SK-N-SH treated with all-trans-retinoic acid at 6 μM for 48 hours (cell line): ENCODE measurements at regions not wholly inside any gene's neighbourhood (a gene's known extent, or its start where the extent isn't known, plus 50 kb on each side); places are given as distances from the start of the nearest gene placed in this dataset.

Source experiments
- ATAC-seq: fragments of 200-7000 bp; cut with Tn5 transposase; 3 replicates; pipeline ENCODE4 v1.9.1; 2020; ENCODE audit warnings: mild to moderate bottlenecking, moderate library complexity
- ARNTL ChIP-seq: fragments of 450-650 bp; formaldehyde crosslinking; IDR thresholded peaks from 2 replicates; pipeline ENCODE4 v1.5.0; 2020; ENCODE audit warnings: low read depth, mild to moderate bottlenecking, moderate library complexity, borderline replicate concordance
- BACH2 ChIP-seq: fragments of 250-450 bp; sonication (Bioruptor Pico); IDR thresholded peaks from 2 replicates; pipeline ENCODE4 v1.9.0; 2021; ENCODE audit warnings: mild to moderate bottlenecking, borderline replicate concordance
- CSDC2 ChIP-seq: fragments of 250-450 bp; sonication (Bioruptor Pico); IDR thresholded peaks from 2 replicates; pipeline ENCODE4 v1.5.0; 2020; ENCODE audit warnings: mild to moderate bottlenecking, moderate library complexity
- ESRRG ChIP-seq: fragments of 250-450 bp; sonication (Bioruptor Pico); IDR thresholded peaks from 2 replicates; pipeline ENCODE4 v1.6.1; 2021; ENCODE audit warnings: mild to moderate bottlenecking
- GLIS3 ChIP-seq: fragments of 250-450 bp; sonication (Bioruptor Pico); IDR thresholded peaks from 2 replicates; pipeline ENCODE4 v1.5.0; 2020; ENCODE audit warnings: mild to moderate bottlenecking, moderate library complexity
- ISL1 ChIP-seq: fragments of 250-450 bp; sonication (Bioruptor Pico); IDR thresholded peaks from 2 replicates; pipeline ENCODE4 v2.1.2; 2022; ENCODE audit warnings: mild to moderate bottlenecking, moderate library complexity
- OSR1 ChIP-seq: fragments of 250-450 bp; sonication (Bioruptor Pico); IDR thresholded peaks from 2 replicates; pipeline ENCODE4 v1.8.0; 2022; ENCODE audit warnings: moderate library complexity, mild to moderate bottlenecking, inconsistent platforms
- PPARA ChIP-seq: fragments of 250-450 bp; sonication (Bioruptor Pico); IDR thresholded peaks from 2 replicates; pipeline ENCODE4 v1.5.0; 2020; ENCODE audit warnings: mild to moderate bottlenecking, borderline replicate concordance
- RARB ChIP-seq: fragments of 250-450 bp; sonication (Bioruptor Pico); IDR thresholded peaks from 2 replicates; pipeline ENCODE4 v1.8.0; 2021; ENCODE audit warnings: mild to moderate bottlenecking, moderate library complexity
- SNAI2 ChIP-seq: fragments of 250-450 bp; sonication (Bioruptor Pico); IDR thresholded peaks from 2 replicates; pipeline ENCODE4 v1.5.0; 2020; ENCODE audit warnings: mild to moderate bottlenecking, moderate library complexity
- TCF4 ChIP-seq: fragments of 250-450 bp; sonication (Bioruptor Pico); IDR thresholded peaks from 2 replicates; pipeline ENCODE4 v1.8.0; 2021; ENCODE audit warnings: mild to moderate bottlenecking, moderate library complexity, borderline replicate concordance
- TOX ChIP-seq: fragments of 250-450 bp; sonication (Bioruptor Pico); IDR thresholded peaks from 2 replicates; pipeline ENCODE4 v1.8.0; 2021; ENCODE audit warnings: mild to moderate bottlenecking, moderate library complexity, borderline replicate concordance
- ZC3H10 ChIP-seq: fragments of 250-450 bp; sonication (Bioruptor Pico); IDR thresholded peaks from 2 replicates; pipeline ENCODE4 v1.5.1; 2021; ENCODE audit warnings: mild to moderate bottlenecking, moderate library complexity
- ZFP3 ChIP-seq: fragments of 250-450 bp; sonication (Bioruptor Pico); IDR thresholded peaks from 2 replicates; pipeline ENCODE4 v1.5.0; 2020; ENCODE audit warnings: mild to moderate bottlenecking, moderate library complexity
- ZFP30 ChIP-seq: fragments of 450-650 bp; formaldehyde crosslinking; IDR thresholded peaks from 2 replicates; pipeline ENCODE4 v1.5.0; 2022; ENCODE audit warnings: mild to moderate bottlenecking, moderate library complexity
- ZNF565 ChIP-seq: fragments of 450-650 bp; formaldehyde crosslinking; conservative IDR thresholded peaks from 2 replicates; pipeline ENCODE4 v1.5.0; 2020; ENCODE audit warnings: low read depth, mild to moderate bottlenecking, moderate library complexity
- ZNF70 ChIP-seq: fragments of 450-650 bp; formaldehyde crosslinking; IDR thresholded peaks from 2 replicates; pipeline ENCODE4 v1.5.0; 2020; ENCODE audit warnings: mild to moderate bottlenecking, moderate library complexity
- ZNF8 ChIP-seq: fragments of 450-650 bp; formaldehyde crosslinking; IDR thresholded peaks from 2 replicates; pipeline ENCODE4 v1.5.0; 2020; ENCODE audit warnings: mild to moderate bottlenecking, moderate library complexity
- TF ChIP-seq, protein P1 (sequence below): fragments of 250-450 bp; sonication (Bioruptor Pico); IDR thresholded peaks from 2 replicates; pipeline ENCODE4 v1.5.1; 2020; ENCODE audit warnings: low read depth, mild to moderate bottlenecking, moderate library complexity
- TF ChIP-seq, protein P2 (sequence below): fragments of 250-450 bp; sonication (Bioruptor Pico); IDR thresholded peaks from 2 replicates; pipeline ENCODE4 v1.8.0; 2020; ENCODE audit warnings: mild to moderate bottlenecking, moderate library complexity, borderline replicate concordance
- TF ChIP-seq, protein P3 (sequence below): fragments of 250-450 bp; sonication (Bioruptor Pico); IDR thresholded peaks from 2 replicates; pipeline ENCODE4 v1.8.0; 2021; ENCODE audit warnings: low read depth, mild to moderate bottlenecking, moderate library complexity, borderline replicate concordance
- TF ChIP-seq, protein P4 (sequence below): fragments of 250-450 bp; sonication (Bioruptor Pico); IDR thresholded peaks from 2 replicates; pipeline ENCODE4 v1.5.0; 2020; ENCODE audit warnings: mild to moderate bottlenecking, moderate library complexity
- TF ChIP-seq, protein P5 (sequence below): fragments of 250-450 bp; sonication (Bioruptor Pico); IDR thresholded peaks from 2 replicates; pipeline ENCODE4 v1.5.1; 2021; ENCODE audit warnings: mild to moderate bottlenecking, moderate library complexity

DNA sequence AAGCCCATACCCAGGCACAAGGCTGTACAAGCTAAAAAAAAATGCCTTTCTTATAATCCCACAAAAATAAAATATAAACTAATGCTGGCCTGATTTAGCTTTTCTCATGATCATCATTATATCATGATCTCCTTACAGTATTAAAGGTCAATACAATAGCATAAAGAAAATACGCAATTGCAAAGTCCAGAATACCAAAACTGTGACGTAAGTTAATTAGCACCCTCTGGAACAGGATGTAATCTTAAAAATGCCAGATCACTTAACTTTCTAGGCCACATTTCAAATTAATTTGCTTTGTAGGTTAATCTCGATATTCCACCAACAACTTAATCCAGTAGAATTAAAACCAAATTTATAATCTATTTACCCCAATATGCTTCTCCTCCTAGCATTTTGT is 444.2 kb upstream of the CYLC2 start (continued):
- TF ChIP-seq BACH2, result no peak
- TF ChIP-seq, protein P1, sequence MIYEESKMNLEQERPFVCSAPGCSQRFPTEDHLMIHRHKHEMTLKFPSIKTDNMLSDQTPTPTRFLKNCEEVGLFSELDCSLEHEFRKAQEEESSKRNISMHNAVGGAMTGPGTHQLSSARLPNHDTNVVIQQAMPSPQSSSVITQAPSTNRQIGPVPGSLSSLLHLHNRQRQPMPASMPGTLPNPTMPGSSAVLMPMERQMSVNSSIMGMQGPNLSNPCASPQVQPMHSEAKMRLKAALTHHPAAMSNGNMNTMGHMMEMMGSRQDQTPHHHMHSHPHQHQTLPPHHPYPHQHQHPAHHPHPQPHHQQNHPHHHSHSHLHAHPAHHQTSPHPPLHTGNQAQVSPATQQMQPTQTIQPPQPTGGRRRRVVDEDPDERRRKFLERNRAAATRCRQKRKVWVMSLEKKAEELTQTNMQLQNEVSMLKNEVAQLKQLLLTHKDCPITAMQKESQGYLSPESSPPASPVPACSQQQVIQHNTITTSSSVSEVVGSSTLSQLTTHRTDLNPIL, result no peak
- no peak for TF ChIP-seq TOX (CRISPR knock-in tag)
- no peak for TF ChIP-seq GLIS3 (CRISPR knock-in tag)
- no peak for TF ChIP-seq ESRRG (CRISPR knock-in tag)
- TF ChIP-seq RARB (CRISPR knock-in tag), result no peak

DNA sequence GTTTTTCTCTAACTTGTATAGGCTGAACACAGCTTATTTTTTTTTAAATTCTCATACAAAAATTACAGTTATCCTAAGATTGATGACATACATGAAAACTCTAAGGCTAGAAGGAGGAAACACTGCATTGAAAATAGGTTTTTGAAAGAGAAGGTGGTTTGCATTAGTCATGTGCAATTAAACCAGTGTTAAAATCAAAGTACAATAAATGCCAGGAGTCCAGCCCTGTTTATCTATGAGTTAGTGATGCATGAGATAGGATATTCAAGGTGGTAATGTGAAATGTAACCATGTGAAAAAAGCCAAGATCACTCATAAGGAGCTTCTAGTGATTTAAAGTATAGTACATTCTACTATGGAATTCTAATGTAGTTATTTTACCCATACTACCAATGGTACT is 444.9 kb upstream of the CYLC2 start:
- no peak for TF ChIP-seq ZFP3
- no peak for TF ChIP-seq ARNTL
- no peak for TF ChIP-seq TOX (CRISPR knock-in tag)
- no peak for TF ChIP-seq CSDC2
- TF ChIP-seq, protein P2, sequence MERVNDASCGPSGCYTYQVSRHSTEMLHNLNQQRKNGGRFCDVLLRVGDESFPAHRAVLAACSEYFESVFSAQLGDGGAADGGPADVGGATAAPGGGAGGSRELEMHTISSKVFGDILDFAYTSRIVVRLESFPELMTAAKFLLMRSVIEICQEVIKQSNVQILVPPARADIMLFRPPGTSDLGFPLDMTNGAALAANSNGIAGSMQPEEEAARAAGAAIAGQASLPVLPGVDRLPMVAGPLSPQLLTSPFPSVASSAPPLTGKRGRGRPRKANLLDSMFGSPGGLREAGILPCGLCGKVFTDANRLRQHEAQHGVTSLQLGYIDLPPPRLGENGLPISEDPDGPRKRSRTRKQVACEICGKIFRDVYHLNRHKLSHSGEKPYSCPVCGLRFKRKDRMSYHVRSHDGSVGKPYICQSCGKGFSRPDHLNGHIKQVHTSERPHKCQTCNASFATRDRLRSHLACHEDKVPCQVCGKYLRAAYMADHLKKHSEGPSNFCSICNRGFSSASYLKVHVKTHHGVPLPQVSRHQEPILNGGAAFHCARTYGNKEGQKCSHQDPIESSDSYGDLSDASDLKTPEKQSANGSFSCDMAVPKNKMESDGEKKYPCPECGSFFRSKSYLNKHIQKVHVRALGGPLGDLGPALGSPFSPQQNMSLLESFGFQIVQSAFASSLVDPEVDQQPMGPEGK (CRISPR knock-in tag), result no peak
- no peak for TF ChIP-seq ZNF8 (CRISPR knock-in tag)
- no peak for TF ChIP-seq ZNF70 (CRISPR knock-in tag)
- TF ChIP-seq ZNF565, result no peak
- TF ChIP-seq TCF4 (CRISPR knock-in tag), result no peak
- no peak for TF ChIP-seq SNAI2 (CRISPR knock-in tag)
- no peak for TF ChIP-seq PPARA
- TF ChIP-seq RARB (CRISPR knock-in tag), result no peak
- no peak for TF ChIP-seq ZC3H10 (CRISPR knock-in tag)
- TF ChIP-seq, protein P3, sequence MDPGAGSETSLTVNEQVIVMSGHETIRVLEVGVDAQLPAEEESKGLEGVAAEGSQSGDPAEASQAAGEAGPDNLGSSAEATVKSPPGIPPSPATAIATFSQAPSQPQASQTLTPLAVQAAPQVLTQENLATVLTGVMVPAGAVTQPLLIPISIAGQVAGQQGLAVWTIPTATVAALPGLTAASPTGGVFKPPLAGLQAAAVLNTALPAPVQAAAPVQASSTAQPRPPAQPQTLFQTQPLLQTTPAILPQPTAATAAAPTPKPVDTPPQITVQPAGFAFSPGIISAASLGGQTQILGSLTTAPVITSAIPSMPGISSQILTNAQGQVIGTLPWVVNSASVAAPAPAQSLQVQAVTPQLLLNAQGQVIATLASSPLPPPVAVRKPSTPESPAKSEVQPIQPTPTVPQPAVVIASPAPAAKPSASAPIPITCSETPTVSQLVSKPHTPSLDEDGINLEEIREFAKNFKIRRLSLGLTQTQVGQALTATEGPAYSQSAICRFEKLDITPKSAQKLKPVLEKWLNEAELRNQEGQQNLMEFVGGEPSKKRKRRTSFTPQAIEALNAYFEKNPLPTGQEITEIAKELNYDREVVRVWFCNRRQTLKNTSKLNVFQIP (CRISPR knock-in tag), result no peak
- no peak for TF ChIP-seq ZFP30 (CRISPR knock-in tag)
- TF ChIP-seq BACH2, result no peak
- no peak for TF ChIP-seq ISL1 (CRISPR knock-in tag)
- no peak for TF ChIP-seq OSR1 (CRISPR knock-in tag)
- TF ChIP-seq GLIS3 (CRISPR knock-in tag), result no peak
- TF ChIP-seq, protein P4, sequence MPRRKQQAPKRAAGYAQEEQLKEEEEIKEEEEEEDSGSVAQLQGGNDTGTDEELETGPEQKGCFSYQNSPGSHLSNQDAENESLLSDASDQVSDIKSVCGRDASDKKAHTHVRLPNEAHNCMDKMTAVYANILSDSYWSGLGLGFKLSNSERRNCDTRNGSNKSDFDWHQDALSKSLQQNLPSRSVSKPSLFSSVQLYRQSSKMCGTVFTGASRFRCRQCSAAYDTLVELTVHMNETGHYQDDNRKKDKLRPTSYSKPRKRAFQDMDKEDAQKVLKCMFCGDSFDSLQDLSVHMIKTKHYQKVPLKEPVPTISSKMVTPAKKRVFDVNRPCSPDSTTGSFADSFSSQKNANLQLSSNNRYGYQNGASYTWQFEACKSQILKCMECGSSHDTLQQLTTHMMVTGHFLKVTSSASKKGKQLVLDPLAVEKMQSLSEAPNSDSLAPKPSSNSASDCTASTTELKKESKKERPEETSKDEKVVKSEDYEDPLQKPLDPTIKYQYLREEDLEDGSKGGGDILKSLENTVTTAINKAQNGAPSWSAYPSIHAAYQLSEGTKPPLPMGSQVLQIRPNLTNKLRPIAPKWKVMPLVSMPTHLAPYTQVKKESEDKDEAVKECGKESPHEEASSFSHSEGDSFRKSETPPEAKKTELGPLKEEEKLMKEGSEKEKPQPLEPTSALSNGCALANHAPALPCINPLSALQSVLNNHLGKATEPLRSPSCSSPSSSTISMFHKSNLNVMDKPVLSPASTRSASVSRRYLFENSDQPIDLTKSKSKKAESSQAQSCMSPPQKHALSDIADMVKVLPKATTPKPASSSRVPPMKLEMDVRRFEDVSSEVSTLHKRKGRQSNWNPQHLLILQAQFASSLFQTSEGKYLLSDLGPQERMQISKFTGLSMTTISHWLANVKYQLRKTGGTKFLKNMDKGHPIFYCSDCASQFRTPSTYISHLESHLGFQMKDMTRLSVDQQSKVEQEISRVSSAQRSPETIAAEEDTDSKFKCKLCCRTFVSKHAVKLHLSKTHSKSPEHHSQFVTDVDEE (CRISPR knock-in tag), result no peak
- no peak for ATAC-seq

DNA sequence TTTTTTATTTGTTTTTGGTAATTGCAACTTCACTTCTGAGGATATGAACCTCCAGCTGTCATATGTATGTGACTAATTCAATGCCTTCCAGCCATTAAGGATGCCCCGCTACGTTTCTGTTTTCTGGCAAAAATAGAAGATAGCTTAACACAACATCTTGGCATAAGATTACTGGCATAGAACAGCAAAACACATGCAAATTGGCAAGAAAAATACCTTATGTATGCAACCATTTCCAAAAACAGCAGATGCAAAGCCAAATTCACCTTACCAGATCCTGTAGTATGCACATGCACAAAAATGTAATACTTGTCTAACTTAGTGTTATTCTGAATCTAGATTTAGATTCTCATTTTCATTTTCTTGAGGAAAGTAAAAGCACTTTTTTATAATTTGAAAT is 461.1 kb upstream of the CYLC2 start:
- ATAC-seq, result no peak

More for the DNA sequence above, 461.1 kb upstream of the CYLC2 start:
- TF ChIP-seq ZFP3, result no peak
- TF ChIP-seq, protein P3 (CRISPR knock-in tag), result no peak
- TF ChIP-seq, protein P5, sequence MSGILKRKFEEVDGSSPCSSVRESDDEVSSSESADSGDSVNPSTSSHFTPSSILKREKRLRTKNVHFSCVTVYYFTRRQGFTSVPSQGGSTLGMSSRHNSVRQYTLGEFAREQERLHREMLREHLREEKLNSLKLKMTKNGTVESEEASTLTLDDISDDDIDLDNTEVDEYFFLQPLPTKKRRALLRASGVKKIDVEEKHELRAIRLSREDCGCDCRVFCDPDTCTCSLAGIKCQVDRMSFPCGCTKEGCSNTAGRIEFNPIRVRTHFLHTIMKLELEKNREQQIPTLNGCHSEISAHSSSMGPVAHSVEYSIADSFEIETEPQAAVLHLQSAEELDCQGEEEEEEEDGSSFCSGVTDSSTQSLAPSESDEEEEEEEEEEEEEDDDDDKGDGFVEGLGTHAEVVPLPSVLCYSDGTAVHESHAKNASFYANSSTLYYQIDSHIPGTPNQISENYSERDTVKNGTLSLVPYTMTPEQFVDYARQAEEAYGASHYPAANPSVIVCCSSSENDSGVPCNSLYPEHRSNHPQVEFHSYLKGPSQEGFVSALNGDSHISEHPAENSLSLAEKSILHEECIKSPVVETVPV (CRISPR knock-in tag), result no peak
- no peak for TF ChIP-seq ZC3H10 (CRISPR knock-in tag)
- no peak for TF ChIP-seq ZNF70 (CRISPR knock-in tag)
- no peak for TF ChIP-seq CSDC2
- no peak for TF ChIP-seq TCF4 (CRISPR knock-in tag)
- no peak for TF ChIP-seq ZFP30 (CRISPR knock-in tag)
- no peak for TF ChIP-seq OSR1 (CRISPR knock-in tag)
- no peak for TF ChIP-seq ESRRG (CRISPR knock-in tag)
- TF ChIP-seq, protein P1, result no peak
- TF ChIP-seq PPARA, result no peak
- TF ChIP-seq, protein P4 (CRISPR knock-in tag), result no peak
- TF ChIP-seq RARB (CRISPR knock-in tag), result no peak
- TF ChIP-seq GLIS3 (CRISPR knock-in tag), result no peak
- TF ChIP-seq, all 23 proteins: peak for 0
